Osteoblast (primary cell): ENCODE measurements at regions not wholly inside any gene's neighbourhood (a gene's known extent, or its start where the extent isn't known, plus 50 kb on each side); places are given as distances from the start of the nearest gene placed in this dataset.

Source experiments
- DNase-seq: peaks from one replicate; pipeline ENCODE4 v3.0.0; 2011; ENCODE audit warnings: low spot score, mixed read lengths; ENCODE audit not compliant: insufficient read length; ENCODE audit errors: missing footprints
- H2AFZ ChIP-seq: 2 replicates; pipeline ENCODE4 v1.6.0; 2011; ENCODE audit warnings: mild to moderate bottlenecking, low read length
- H3K27ac ChIP-seq: 2 replicates; pipeline ENCODE4 v1.5.1; 2011; ENCODE audit warnings: mild to moderate bottlenecking, low read depth, low read length, moderate library complexity
- H3K27me3 ChIP-seq: 2 replicates; pipeline ENCODE4 v1.6.0; 2012; ENCODE audit warnings: mild to moderate bottlenecking, control low read depth, inconsistent platforms, low read length, moderate library complexity; ENCODE audit not compliant: insufficient read depth
- H3K36me3 ChIP-seq: 2 replicates; pipeline ENCODE4 v1.5.1; 2011; ENCODE audit warnings: mild to moderate bottlenecking, low read length, control low read depth, moderate library complexity; ENCODE audit not compliant: insufficient read depth
- H3K4me1 ChIP-seq: 2 replicates; pipeline ENCODE4 v1.5.1; 2011; ENCODE audit warnings: mild to moderate bottlenecking, low read length, control low read depth, moderate library complexity; ENCODE audit not compliant: insufficient read depth
- H3K4me2 ChIP-seq: 2 replicates; pipeline ENCODE4 v1.6.0; 2011; ENCODE audit warnings: mild to moderate bottlenecking, low read length; ENCODE audit not compliant: insufficient read depth
- H3K4me3 ChIP-seq: fragments of 200-600 bp; sonication (generic); 3 replicates; pipeline ENCODE4 v1.5.1; 2012; ENCODE audit warnings: mild to moderate bottlenecking, low read length, inconsistent platforms; ENCODE audit not compliant: insufficient read depth
- H3K79me2 ChIP-seq: 2 replicates; pipeline ENCODE4 v1.6.0; 2012; ENCODE audit warnings: mild to moderate bottlenecking, low read length, control low read depth, inconsistent platforms; ENCODE audit not compliant: insufficient read depth
- H3K9me3 ChIP-seq: 2 replicates; pipeline ENCODE4 v1.5.1; 2011; ENCODE audit warnings: low read depth, low read length, control low read depth
- H4K20me1 ChIP-seq: 2 replicates; pipeline ENCODE4 v1.6.0; 2012; ENCODE audit warnings: mild to moderate bottlenecking, low read length, control low read depth; ENCODE audit not compliant: insufficient read depth
- TF ChIP-seq, protein P1 (sequence below): IDR thresholded peaks from 2 replicates; pipeline ENCODE4 v1.5.1; 2011; ENCODE audit warnings: mild to moderate bottlenecking, low read depth, low read length, moderate library complexity; ENCODE audit errors: extremely low read depth

DNA sequence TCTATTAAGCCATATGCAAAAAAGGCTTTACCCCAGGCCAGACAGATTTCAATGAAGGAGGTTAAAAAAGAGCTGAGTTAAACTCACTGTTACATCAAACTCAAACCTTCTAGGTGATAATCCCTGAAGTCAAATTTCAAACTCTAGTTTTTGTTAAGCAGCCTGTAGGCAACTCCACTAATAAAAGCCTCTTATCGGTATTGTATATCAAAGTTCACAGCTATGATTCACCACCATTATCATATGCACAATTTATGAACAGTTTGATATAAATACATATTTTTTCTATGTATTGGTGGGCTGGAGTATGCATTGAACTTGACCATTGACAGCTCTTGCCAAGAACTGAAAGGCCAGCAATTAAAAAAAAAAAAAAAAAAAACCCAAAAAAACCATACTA is 308.2 kb downstream of the BTBD3 start:
- H3K27ac ChIP-seq, result no peak overlapping the region
- no peak overlapping the region for H3K4me2 ChIP-seq
- no peaks in the 10 kb centered on the region for H3K9me3 ChIP-seq
- no peak for DNase-seq
- TF ChIP-seq, protein P1, sequence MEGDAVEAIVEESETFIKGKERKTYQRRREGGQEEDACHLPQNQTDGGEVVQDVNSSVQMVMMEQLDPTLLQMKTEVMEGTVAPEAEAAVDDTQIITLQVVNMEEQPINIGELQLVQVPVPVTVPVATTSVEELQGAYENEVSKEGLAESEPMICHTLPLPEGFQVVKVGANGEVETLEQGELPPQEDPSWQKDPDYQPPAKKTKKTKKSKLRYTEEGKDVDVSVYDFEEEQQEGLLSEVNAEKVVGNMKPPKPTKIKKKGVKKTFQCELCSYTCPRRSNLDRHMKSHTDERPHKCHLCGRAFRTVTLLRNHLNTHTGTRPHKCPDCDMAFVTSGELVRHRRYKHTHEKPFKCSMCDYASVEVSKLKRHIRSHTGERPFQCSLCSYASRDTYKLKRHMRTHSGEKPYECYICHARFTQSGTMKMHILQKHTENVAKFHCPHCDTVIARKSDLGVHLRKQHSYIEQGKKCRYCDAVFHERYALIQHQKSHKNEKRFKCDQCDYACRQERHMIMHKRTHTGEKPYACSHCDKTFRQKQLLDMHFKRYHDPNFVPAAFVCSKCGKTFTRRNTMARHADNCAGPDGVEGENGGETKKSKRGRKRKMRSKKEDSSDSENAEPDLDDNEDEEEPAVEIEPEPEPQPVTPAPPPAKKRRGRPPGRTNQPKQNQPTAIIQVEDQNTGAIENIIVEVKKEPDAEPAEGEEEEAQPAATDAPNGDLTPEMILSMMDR, result no peak
- H3K79me2 ChIP-seq, result no peaks in the 10 kb centered on the region
- H2AFZ ChIP-seq, result no peak overlapping the region
- no peaks in the 10 kb centered on the region for H3K27me3 ChIP-seq
- H4K20me1 ChIP-seq, result no peaks in the 10 kb centered on the region
- H3K36me3 ChIP-seq, result no peaks in the 10 kb centered on the region
- no peaks in the 10 kb centered on the region for H3K4me1 ChIP-seq
- no peak overlapping the region for H3K4me3 ChIP-seq

DNA sequence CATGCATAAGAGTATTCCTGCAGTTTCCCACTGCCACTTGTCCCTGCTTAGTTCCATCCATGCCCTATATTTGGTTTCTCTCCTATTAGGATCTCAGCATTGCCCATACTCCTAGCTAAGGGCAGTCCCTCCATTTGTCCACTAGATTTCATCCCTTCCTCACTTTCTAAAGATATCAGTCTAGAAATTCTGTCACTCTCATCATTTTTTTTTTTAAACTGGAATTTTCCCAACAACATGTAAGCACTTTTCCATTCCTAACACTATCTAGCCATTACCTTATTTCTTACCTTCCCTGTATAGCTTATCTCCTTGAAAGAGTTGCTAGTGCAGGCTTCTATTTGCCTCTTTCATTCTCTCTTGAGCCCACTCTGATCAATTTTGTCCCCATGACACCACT is 312.2 kb downstream of the BTBD3 start:
- H3K4me2 ChIP-seq, result no peak overlapping the region
- no peaks in the 10 kb centered on the region for H3K4me1 ChIP-seq
- H3K9me3 ChIP-seq, result no peaks in the 10 kb centered on the region
- no peaks in the 10 kb centered on the region for H3K27me3 ChIP-seq
- no peaks in the 10 kb centered on the region for H4K20me1 ChIP-seq
- H3K27ac ChIP-seq, result no peak overlapping the region
- H2AFZ ChIP-seq, result no peak overlapping the region
- no peaks in the 10 kb centered on the region for H3K79me2 ChIP-seq
- TF ChIP-seq, protein P1, result no peak
- no peak for DNase-seq
- no peaks in the 10 kb centered on the region for H3K36me3 ChIP-seq
- no peak overlapping the region for H3K4me3 ChIP-seq

DNA sequence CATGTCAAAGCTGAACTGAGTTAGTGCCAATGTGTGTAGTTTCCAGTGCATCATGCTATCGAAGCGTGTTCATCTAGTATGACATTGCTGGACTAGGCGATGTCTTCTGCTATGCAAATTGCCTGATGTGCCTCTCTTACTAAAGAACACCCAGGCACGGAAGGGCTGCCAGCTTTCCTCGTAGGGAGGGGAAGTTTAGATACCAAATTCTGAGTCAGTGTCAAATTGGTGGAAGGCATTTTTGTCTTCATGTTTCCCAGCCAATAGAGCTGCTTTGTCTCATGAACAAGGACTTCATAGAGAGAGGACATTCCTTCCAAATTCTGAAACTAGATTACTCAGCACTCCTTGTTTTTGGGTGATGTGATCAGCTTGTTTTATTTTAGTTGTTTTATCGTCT is 320.1 kb downstream of the BTBD3 start:
- Histone ChIP-seq H3K27ac (no peak overlapping the region), H3K27me3 (no peaks in the 10 kb centered on the region), H3K4me1 (no peaks in the 10 kb centered on the region), H3K9me3 (no peaks in the 10 kb centered on the region), H3K36me3 (no peaks in the 10 kb centered on the region), H3K4me2 (no peak overlapping the region), H4K20me1 (no peaks in the 10 kb centered on the region), H3K4me3 (no peak overlapping the region), H3K79me2 (no peaks in the 10 kb centered on the region), H2AFZ (no peak overlapping the region)
- TF ChIP-seq, protein P1, result no peak
- DNase-seq, result no peak

DNA sequence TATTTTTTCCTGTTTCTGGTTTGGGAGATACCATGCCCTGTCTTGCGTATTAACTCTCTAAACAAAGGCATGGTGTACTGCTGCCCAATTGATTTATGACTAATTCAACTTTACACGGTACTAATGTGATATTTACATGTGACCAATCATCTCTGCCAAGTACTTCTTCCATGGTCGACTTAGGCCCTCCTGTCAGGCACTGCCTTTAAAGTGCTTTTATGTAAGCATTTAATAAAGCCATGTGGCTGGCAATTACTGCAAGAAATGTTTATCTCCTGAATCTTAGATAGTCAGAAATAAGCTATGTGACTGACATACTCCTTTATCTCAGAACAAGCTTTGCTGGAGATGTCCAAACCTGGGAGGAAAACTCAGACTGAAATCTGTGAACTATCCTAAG is 323.4 kb downstream of the BTBD3 start:
- TF ChIP-seq, protein P1, result no peak
- no peak for DNase-seq
- H3K4me3 ChIP-seq, result no peak overlapping the region
- no peaks in the 10 kb centered on the region for H3K36me3 ChIP-seq
- H4K20me1 ChIP-seq, result no peaks in the 10 kb centered on the region
- H3K9me3 ChIP-seq, result peaks cover 3% of the 10 kb centered on the region
- no peaks in the 10 kb centered on the region for H3K79me2 ChIP-seq
- no peak overlapping the region for H2AFZ ChIP-seq
- no peak overlapping the region for H3K27ac ChIP-seq
- no peaks in the 10 kb centered on the region for H3K4me1 ChIP-seq
- no peaks in the 10 kb centered on the region for H3K27me3 ChIP-seq
- H3K4me2 ChIP-seq, result no peak overlapping the region
